ENCODE measurements at regions not wholly inside any gene's neighbourhood (a gene's known extent, or its start where the extent isn't known, plus 50 kb on each side); places are given as distances from the start of the nearest gene placed in this dataset.
"Not testable (repeated sequence)": the region's sequence is repeated elsewhere in the genome, so short reads cannot be mapped to it uniquely, and the experiment has no call there.

- no peak for DNase-seq
Observed at GRCh38 chr6:158920311-158920905, 79.6 kb downstream of the RSPH3 start.

GRCh38 chr6:158919865-158920264 lies 80.1 kb downstream of the RSPH3 start:
- no peak for DNase-seq

GRCh38 chr6:158916617-158917016 lies 83.4 kb downstream of the RSPH3 start:
- DNase-seq = no peak

- DNase-seq = no peak
Observed at GRCh38 chr6:158914923-158915322, 85.1 kb downstream of the RSPH3 start.

GRCh38 chr6:158913580-158913979 lies 86.4 kb downstream of the RSPH3 start:
- DNase-seq = no peak

- DNase-seq = no peak
Observed at GRCh38 chr6:158912655-158913054, 87.3 kb downstream of the RSPH3 start.

- no peak for DNase-seq
Observed at GRCh38 chr6:158911746-158912480, 88.1 kb downstream of the RSPH3 start.

- DNase-seq = no peak
Observed at GRCh38 chr6:158910484-158911440, 89.2 kb downstream of the RSPH3 start.

- DNase-seq = no peak
Observed at GRCh38 chr6:158909938-158910337, 90.1 kb downstream of the RSPH3 start.

GRCh38 chr6:158908606-158909005 lies 89.4 kb upstream of the EZR start:
- DNase-seq = no peak

- DNase-seq = no peak
Observed at GRCh38 chr6:158907931-158908330, 88.8 kb upstream of the EZR start.

GRCh38 chr6:158906926-158907325 lies 87.8 kb upstream of the EZR start:
- no peak for DNase-seq

- no peak for DNase-seq
Observed at GRCh38 chr6:158905277-158905676, 86.1 kb upstream of the EZR start.

GRCh38 chr6:158903801-158904200 lies 84.6 kb upstream of the EZR start:
- DNase-seq = no peak

GRCh38 chr6:158900663-158901312 lies 81.6 kb upstream of the EZR start:
- DNase-seq = no peak

- DNase-seq = no peak
Observed at GRCh38 chr6:158897236-158897635, 78.1 kb upstream of the EZR start.

- DNase-seq = no peak
Observed at GRCh38 chr6:158895661-158896060, 76.5 kb upstream of the EZR start.

- no peak for DNase-seq
Observed at GRCh38 chr6:158894193-158894592, 75.0 kb upstream of the EZR start.

GRCh38 chr6:158892266-158892665 lies 73.1 kb upstream of the EZR start:
- no peak for DNase-seq

GRCh38 chr6:158891560-158891959 lies 72.4 kb upstream of the EZR start:
- not testable (repeated sequence) for DNase-seq

- DNase-seq = not testable (repeated sequence)
Observed at GRCh38 chr6:158888171-158888570, 69.0 kb upstream of the EZR start.

- DNase-seq = not testable (repeated sequence)
Observed at GRCh38 chr6:158886346-158886977, 67.3 kb upstream of the EZR start.

GRCh38 chr6:158881884-158882283 lies 62.7 kb upstream of the EZR start:
- DNase-seq = not testable (repeated sequence)
